Muscle of back (tissue), 3 donors: ENCODE measurements at regions not wholly inside any gene's neighbourhood (a gene's known extent, or its start where the extent isn't known, plus 50 kb on each side); places are given as distances from the start of the nearest gene placed in this dataset.

Source experiments
- DNase-seq, 3 donors: peaks; one replicate each; pipeline versions ENCODE4 v3.0.0 to v3.0.0-alpha.2; 2013

GRCh38 chr21:35896060-35896459 is 164.3 kb downstream of the SETD4 start:
- DNase-seq: no peak

- no peak for DNase-seq
These were observed 164.7 kb downstream of the SETD4 start for GRCh38 chr21:35895598-35895997.

DNA sequence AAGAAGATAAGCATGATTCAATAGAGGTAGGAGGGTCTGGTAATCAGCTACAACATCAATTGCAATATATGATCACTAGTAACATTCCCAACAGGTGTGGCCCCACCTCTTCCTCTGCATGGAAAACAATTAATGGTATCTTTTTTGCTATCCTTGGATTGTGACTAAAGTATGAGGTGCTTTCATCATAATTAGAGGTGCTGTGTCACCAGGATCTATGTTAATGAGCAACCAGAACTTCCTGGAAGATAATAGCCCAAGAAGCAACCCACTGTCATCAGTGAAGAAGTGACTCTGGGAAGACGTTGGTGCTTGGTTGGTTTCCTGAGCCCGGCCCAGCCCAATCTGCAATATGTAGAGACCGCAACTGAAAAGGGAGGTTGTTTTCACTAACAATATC is 167.2 kb downstream of the SETD4 start:
- no peak for DNase-seq

DNA sequence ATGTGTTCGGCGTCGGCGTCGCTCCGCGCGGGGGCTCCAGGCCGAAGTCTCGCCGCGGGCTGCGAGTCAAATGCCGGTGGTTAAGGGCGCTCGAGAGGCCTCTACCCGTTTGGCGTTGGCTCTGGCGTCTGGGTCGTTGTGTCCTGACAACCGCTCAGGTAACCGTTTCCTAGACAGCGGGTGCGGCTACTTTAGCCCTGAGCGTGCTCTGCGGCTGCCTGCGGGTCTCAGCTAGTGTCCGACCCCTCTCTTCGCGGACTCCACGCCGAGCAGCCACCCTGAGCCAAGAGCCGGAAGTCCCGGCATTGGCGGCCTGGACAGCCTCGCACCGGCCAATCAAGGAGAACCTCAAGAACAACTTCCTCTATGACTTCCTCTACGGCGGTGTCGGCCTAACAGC is 173.4 kb downstream of the SETD4 start:
- no peak for DNase-seq

GRCh38 chr21:35885942-35886541 is 174.3 kb downstream of the SETD4 start:
- no peak for DNase-seq

GRCh38 chr21:35882791-35883240 is 177.5 kb downstream of the SETD4 start:
- DNase-seq: peak in 1 of 3 donors; percentile 43

DNA sequence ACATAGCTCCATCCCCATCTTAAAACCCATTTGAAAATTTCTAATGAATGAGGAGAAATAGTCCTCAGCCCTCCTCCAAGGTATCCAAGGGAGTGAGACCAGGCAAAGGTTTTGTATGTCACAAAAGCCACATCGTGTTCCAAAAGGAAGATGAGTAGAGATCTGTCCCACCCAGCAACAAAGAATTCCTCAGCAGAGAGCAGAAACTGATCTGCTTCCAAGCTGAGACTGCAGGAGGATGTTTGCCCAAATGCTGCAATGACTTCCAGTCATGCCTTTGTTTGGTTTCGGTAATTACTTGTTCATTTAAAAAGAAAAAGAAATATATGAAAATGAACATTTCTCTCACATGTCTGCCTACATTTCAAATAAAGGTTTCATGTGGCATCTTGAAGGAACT is 186.9 kb downstream of the SETD4 start:
- peak in 1 of 3 donors; percentile 31 for DNase-seq

- no peak for DNase-seq
These were observed 188.4 kb downstream of the SETD4 start for GRCh38 chr21:35871906-35872305.

GRCh38 chr21:35868869-35869223 is 191.5 kb downstream of the SETD4 start:
- no peak for DNase-seq

DNA sequence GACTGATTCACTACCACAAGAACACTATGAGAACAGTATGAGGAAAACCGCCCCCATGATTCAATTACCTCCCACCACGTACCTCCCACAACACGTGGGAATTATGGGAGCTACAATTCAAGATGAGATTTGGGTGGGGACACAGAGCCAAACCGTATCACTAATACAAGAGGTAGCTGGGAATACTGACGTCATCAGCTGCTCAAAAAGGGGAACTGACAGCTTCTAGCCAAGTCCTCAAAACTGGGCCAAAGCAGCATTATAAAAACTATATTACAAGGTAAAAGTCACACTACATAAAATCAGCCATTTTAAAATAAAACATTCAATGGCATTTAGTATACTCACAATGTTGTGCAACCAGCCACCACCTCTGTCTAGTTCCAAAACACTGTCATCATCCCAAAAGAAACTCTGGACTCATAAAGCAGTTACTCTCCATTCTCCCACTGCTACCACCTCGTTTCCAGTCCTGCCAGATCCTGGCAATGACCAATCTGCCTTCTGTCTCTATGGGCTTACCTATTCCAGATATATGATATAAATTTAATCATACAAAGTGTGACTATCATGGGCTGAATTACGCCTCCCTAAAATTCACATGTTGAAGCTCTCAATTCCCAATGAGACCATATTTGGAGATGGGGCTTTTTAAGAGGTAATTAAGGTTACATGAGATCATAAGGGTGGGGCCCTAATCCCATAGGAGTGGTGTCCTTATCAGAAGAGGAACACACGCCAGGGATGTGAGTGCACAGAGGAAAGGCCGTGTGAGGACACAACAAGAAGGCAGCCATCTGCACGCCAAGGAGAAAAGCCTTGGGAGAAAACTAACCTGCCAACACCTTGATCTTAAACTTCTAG is 192.1 kb downstream of the SETD4 start:
- DNase-seq: no peak

- no peak for DNase-seq
These were observed 196.3 kb downstream of the SETD4 start for GRCh38 chr21:35864039-35864438.

- no peak for DNase-seq
These were observed 197.4 kb downstream of the SETD4 start for GRCh38 chr21:35862969-35863368.

GRCh38 chr21:35861661-35862060 is 198.7 kb downstream of the SETD4 start:
- DNase-seq: no peak

DNA sequence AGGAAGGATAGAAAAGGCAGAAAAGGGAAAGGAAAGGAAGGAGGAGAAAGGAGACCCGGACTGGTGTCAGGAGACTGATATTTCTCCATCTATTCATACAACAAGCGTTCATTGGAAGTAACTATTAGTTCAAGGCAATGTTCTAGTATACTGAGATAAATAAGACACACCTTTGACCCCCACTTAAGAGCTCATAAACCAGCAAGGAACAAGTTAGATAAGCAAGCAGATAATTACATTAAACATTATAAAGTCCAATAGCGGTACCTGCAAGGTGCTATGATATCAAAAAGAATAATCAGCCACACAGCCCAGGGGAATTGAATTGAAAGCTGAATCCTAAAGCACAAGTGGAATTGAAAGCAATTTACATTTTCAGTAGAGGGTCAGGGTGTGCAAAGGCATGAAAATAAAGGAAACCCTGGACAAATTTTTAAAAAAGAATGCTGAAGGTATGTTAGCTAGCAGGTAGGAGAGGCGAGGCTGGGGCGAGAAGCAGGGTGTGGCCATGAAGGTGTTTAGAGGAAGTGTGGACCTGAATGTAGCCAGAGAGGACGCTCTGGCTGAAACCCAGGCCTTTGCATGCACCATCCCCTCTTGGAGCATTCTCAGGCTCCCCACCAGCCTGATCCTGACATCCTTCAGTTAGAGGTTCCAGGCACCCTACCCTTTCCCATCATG is 200.0 kb downstream of the SETD4 start:
- DNase-seq: no peak

GRCh38 chr21:35859677-35860076 is 200.6 kb downstream of the SETD4 start:
- no peak for DNase-seq

GRCh38 chr21:35857095-35857494 is 203.2 kb downstream of the SETD4 start:
- peak in 1 of 3 donors; percentile 40 for DNase-seq

GRCh38 chr21:35855484-35855883 is 204.8 kb downstream of the SETD4 start:
- DNase-seq: no peak

DNA sequence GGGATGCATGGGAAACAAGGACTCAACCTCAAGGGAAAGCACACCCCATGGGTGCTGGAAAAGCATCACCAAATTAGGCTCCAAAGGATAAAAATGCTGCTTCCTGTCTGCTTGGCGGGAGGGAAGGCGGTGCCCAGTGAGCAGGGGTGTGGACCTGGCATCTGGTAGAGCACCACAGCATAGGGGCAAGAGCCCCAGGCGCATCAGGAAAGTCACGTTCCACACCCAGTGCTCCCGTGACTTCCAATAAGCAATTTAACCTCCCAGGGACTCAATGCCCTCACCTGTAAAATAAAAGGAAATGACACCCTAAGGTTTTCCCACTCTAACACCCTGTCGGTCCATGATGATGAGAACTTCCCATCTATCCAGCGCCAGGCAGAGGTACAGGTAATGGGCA is 206.0 kb downstream of the SETD4 start:
- DNase-seq: no peak

- DNase-seq: no peak
These were observed 206.7 kb downstream of the SETD4 start for GRCh38 chr21:35853321-35854239.

DNA sequence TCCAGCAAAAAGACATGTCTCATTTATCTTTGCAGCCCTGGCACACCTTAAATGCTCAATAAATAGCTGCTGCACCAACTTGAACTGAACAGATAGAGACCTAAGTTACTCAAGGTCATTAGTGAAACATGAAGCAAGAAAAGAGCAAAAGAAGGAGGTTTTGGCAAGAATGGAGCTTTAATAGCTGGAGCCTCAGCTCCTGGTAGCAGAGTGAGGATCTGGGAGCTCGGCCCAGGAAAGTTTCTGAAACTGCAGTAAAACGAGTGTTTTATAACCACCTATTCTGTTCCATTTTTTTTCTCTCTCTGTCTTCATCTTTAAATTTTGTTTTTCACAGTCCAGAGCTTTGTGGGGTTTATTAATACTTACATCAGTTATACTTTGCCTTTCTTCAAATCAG is 207.5 kb downstream of the SETD4 start:
- peak in 1 of 3 donors; percentile 57 for DNase-seq

GRCh38 chr21:35850542-35851103 is 209.7 kb downstream of the SETD4 start:
- DNase-seq: no peak
